ENCODE measurements at regions not wholly inside any gene's neighbourhood (a gene's known extent, or its start where the extent isn't known, plus 50 kb on each side); places are given as distances from the start of the nearest gene placed in this dataset.

DNA sequence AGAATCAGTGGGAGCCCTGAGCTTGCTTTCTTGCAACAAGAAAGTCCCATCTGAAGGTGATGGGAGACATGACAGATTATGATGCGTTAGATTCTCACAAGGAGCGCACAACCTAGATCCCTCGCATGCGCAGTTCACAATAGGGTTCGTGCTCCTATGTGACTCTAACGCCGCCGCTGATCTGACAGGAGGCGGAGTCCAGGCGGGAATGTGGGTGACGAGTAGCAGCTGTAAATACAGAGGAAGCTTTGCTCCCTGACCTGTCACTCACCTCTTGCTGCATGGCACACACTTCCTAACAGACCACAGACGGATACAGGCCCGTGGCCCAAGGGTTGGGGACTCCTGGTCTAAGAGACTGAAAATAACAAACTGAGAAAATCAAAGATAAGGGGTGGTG, 1163.4 kb upstream of the AUTS2 start:
- TF ChIP-seq CTCF (IDR thresholded peaks at IDR 0.05; ENCODE audit: low read depth, low read length) (no peak), EZH2phosphoT487 (IDR thresholded peaks at IDR 0.05; ENCODE audit: low read depth) (no peak)

Measured in OCI-LY3 (cell line).